ENCODE measurements at regions not wholly inside any gene's neighbourhood (a gene's known extent, or its start where the extent isn't known, plus 50 kb on each side); places are given as distances from the start of the nearest gene placed in this dataset.

GRCh38 chr4:138005486-138005885 lies 236.7 kb downstream of the SLC7A11 start:
- Histone ChIP-seq H3K4me2 (no peak overlapping the region), H3K9ac (no peak overlapping the region), H3K4me3 (no peak overlapping the region), H3K9me3 (no peaks in the 10 kb centered on the region), H3K27me3 (no peaks in the 10 kb centered on the region), H4K20me1 (no peaks in the 10 kb centered on the region), H3K4me1 (no peaks in the 10 kb centered on the region), H3K36me3 (no peaks in the 10 kb centered on the region), H3K27ac (no peak overlapping the region)
- TF ChIP-seq Cebpa-rat (IDR thresholded peaks at IDR 0.05), result no peak

- H3K27me3 ChIP-seq, result no peaks in the 10 kb centered on the region
- H3K4me2 ChIP-seq, result no peak overlapping the region
- TF ChIP-seq Cebpa-rat (IDR thresholded peaks at IDR 0.05), result no peak
- no peak overlapping the region for H3K27ac ChIP-seq
- no peaks in the 10 kb centered on the region for H3K36me3 ChIP-seq
- H3K4me3 ChIP-seq, result no peak overlapping the region
- H4K20me1 ChIP-seq, result no peaks in the 10 kb centered on the region
- H3K4me1 ChIP-seq, result no peaks in the 10 kb centered on the region
- no peaks in the 10 kb centered on the region for H3K9me3 ChIP-seq
- no peak overlapping the region for H3K9ac ChIP-seq
These were observed 238.9 kb downstream of the SLC7A11 start for GRCh38 chr4:138003248-138003647.

- H3K36me3 ChIP-seq, result no peaks in the 10 kb centered on the region
- TF ChIP-seq Cebpa-rat (IDR thresholded peaks at IDR 0.05), result no peak
- no peak overlapping the region for H3K4me2 ChIP-seq
- no peaks in the 10 kb centered on the region for H4K20me1 ChIP-seq
- no peak overlapping the region for H3K27ac ChIP-seq
- H3K4me3 ChIP-seq, result no peak overlapping the region
- H3K9me3 ChIP-seq, result no peaks in the 10 kb centered on the region
- H3K4me1 ChIP-seq, result no peaks in the 10 kb centered on the region
- H3K27me3 ChIP-seq, result no peaks in the 10 kb centered on the region
- no peak overlapping the region for H3K9ac ChIP-seq
These were observed 243.3 kb downstream of the SLC7A11 start for GRCh38 chr4:137998666-137999429.

GRCh38 chr4:137997496-137997895 lies 244.7 kb downstream of the SLC7A11 start:
- Histone ChIP-seq H3K4me3 (no peak overlapping the region), H4K20me1 (no peaks in the 10 kb centered on the region), H3K27me3 (no peaks in the 10 kb centered on the region), H3K4me1 (no peaks in the 10 kb centered on the region), H3K27ac (no peak overlapping the region), H3K9me3 (no peaks in the 10 kb centered on the region), H3K36me3 (no peaks in the 10 kb centered on the region), H3K4me2 (no peak overlapping the region), H3K9ac (no peak overlapping the region)
- no peak for TF ChIP-seq Cebpa-rat (IDR thresholded peaks at IDR 0.05)

GRCh38 chr4:137994853-137995252 lies 247.3 kb downstream of the SLC7A11 start:
- H3K9me3 ChIP-seq, result no peaks in the 10 kb centered on the region
- no peaks in the 10 kb centered on the region for H3K36me3 ChIP-seq
- no peaks in the 10 kb centered on the region for H4K20me1 ChIP-seq
- no peak overlapping the region for H3K27ac ChIP-seq
- no peak overlapping the region for H3K4me3 ChIP-seq
- H3K27me3 ChIP-seq, result no peaks in the 10 kb centered on the region
- TF ChIP-seq Cebpa-rat (IDR thresholded peaks at IDR 0.05), result no peak
- H3K4me1 ChIP-seq, result no peaks in the 10 kb centered on the region
- H3K9ac ChIP-seq, result no peak overlapping the region
- H3K4me2 ChIP-seq, result no peak overlapping the region

GRCh38 chr4:137993232-137993631 lies 248.9 kb downstream of the SLC7A11 start:
- no peaks in the 10 kb centered on the region for H3K27me3 ChIP-seq
- no peaks in the 10 kb centered on the region for H3K36me3 ChIP-seq
- no peak for TF ChIP-seq Cebpa-rat (IDR thresholded peaks at IDR 0.05)
- no peak overlapping the region for H3K27ac ChIP-seq
- no peak overlapping the region for H3K9ac ChIP-seq
- H3K4me1 ChIP-seq, result no peaks in the 10 kb centered on the region
- H4K20me1 ChIP-seq, result no peaks in the 10 kb centered on the region
- H3K4me3 ChIP-seq, result no peak overlapping the region
- H3K9me3 ChIP-seq, result no peaks in the 10 kb centered on the region
- H3K4me2 ChIP-seq, result no peak overlapping the region

- no peaks in the 10 kb centered on the region for H3K36me3 ChIP-seq
- no peak overlapping the region for H3K4me3 ChIP-seq
- H4K20me1 ChIP-seq, result no peaks in the 10 kb centered on the region
- TF ChIP-seq Cebpa-rat (IDR thresholded peaks at IDR 0.05), result no peak
- H3K9me3 ChIP-seq, result no peaks in the 10 kb centered on the region
- H3K27me3 ChIP-seq, result no peaks in the 10 kb centered on the region
- no peak overlapping the region for H3K27ac ChIP-seq
- no peak overlapping the region for H3K9ac ChIP-seq
- no peaks in the 10 kb centered on the region for H3K4me1 ChIP-seq
- H3K4me2 ChIP-seq, result no peak overlapping the region
These were observed 260.9 kb downstream of the SLC7A11 start for GRCh38 chr4:137981277-137981676.

GRCh38 chr4:137980641-137981040 lies 261.5 kb downstream of the SLC7A11 start:
- Histone ChIP-seq H3K4me1 (no peaks in the 10 kb centered on the region), H3K4me3 (no peak overlapping the region), H3K27ac (no peak overlapping the region), H3K36me3 (no peaks in the 10 kb centered on the region), H3K27me3 (no peaks in the 10 kb centered on the region), H3K9me3 (no peaks in the 10 kb centered on the region), H3K9ac (no peak overlapping the region), H3K4me2 (no peak overlapping the region), H4K20me1 (no peaks in the 10 kb centered on the region)
- no peak for TF ChIP-seq Cebpa-rat (IDR thresholded peaks at IDR 0.05)

GRCh38 chr4:137979938-137980337 lies 262.2 kb downstream of the SLC7A11 start:
- H3K4me3 ChIP-seq, result no peak overlapping the region
- H3K36me3 ChIP-seq, result no peaks in the 10 kb centered on the region
- H3K9me3 ChIP-seq, result no peaks in the 10 kb centered on the region
- H3K27ac ChIP-seq, result no peak overlapping the region
- H3K27me3 ChIP-seq, result no peaks in the 10 kb centered on the region
- peaks cover 1% of the 10 kb centered on the region; the same call in 1 of the 2 replicates for H3K4me1 ChIP-seq
- TF ChIP-seq Cebpa-rat (IDR thresholded peaks at IDR 0.05), result no peak
- no peaks in the 10 kb centered on the region for H4K20me1 ChIP-seq
- no peak overlapping the region for H3K9ac ChIP-seq
- H3K4me2 ChIP-seq, result no peak overlapping the region

- Histone ChIP-seq H3K27me3 (no peaks in the 10 kb centered on the region), H3K27ac (no peak overlapping the region), H3K4me1 (no peaks in the 10 kb centered on the region), H3K9ac (no peak overlapping the region), H3K4me3 (no peak overlapping the region), H3K9me3 (no peaks in the 10 kb centered on the region), H3K36me3 (no peaks in the 10 kb centered on the region), H3K4me2 (no peak overlapping the region), H4K20me1 (no peaks in the 10 kb centered on the region)
- TF ChIP-seq Cebpa-rat (IDR thresholded peaks at IDR 0.05), result no peak
These were observed 273.0 kb downstream of the SLC7A11 start for GRCh38 chr4:137968956-137969678.
